ENCODE measurements at regions not wholly inside any gene's neighbourhood (a gene's known extent, or its start where the extent isn't known, plus 50 kb on each side); places are given as distances from the start of the nearest gene placed in this dataset.

DNA sequence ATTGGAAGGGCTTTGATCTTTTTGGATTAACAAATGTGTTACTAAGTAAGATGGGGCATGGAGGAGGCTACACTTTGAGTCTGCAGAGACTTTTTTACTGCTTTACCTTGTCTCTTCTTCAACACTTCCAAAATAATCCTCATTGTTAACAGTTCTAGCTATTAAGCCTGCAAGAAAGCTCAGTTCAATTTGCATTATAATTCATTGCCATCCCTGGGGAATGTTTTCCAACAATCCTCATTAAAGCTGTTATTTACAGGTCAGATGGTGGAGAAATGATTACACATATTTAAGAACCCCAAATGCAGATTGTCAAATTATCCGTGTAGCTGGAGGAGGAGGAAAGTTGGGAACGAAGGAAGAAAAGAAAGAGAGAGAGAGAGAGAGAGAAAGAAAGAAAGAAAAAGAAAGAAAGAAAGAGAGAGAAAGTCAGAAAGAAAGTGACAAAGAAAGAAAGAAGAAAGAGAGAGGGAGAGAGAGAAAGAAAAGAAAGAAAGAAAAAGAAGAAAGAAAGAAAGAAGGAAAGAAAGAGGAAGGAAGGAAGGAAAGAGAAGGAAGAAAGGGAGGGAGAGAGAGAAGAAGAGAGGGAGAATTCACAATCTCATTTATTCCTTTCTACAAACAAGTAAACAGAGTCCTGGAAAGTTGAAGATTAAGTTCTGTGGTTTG lies 443.9 kb downstream of the INSC start:
- no peak overlapping the region for H3T11ph ChIP-seq (ENCODE audit: low read length)
- peaks cover 3% of the 10 kb centered on the region; the same call in 1 of the 2 replicates for H3K27me3 Mint-ChIP-seq (ENCODE audit: low read depth)
- peak overlapping the region; percentile 88 to 98 (median 90) for H3K27ac Mint-ChIP-seq
- peaks cover 5 to 9% of the 10 kb centered on the region in 2 experiments; a peak in 4 of 5 replicates for H3K9me3 Mint-ChIP-seq
- no peaks in the 10 kb centered on the region for H3K79me1 ChIP-seq (ENCODE audit: insufficient read depth, low read depth, low read length, poor library complexity, severe bottlenecking)
- no peak overlapping the region for H3K27ac ChIP-seq (ENCODE audit: insufficient read length, low read depth, low read length)
- H4K8ac ChIP-seq (replicated peaks; ENCODE audit: insufficient read length, low read depth, low read length), result no peak overlapping the region
- H3K79me2 ChIP-seq (ENCODE audit: insufficient read depth, low read length), result no peaks in the 10 kb centered on the region
- no peaks in the 10 kb centered on the region for H3K23me2 ChIP-seq (ENCODE audit: insufficient read length, low read depth, low read length, poor library complexity, severe bottlenecking)
- no peak overlapping the region for H2AFZ ChIP-seq (ENCODE audit: low read length)
- H3K23ac ChIP-seq (ENCODE audit: insufficient read length, low read depth, low read length), result no peak overlapping the region
- H3K56ac ChIP-seq (ENCODE audit: insufficient read length, low read depth, low read length), result no peak overlapping the region
- WGBS (ENCODE audit: extremely low coverage, insufficient read length, low lambda C conversion rate), result 60% methylated on average over 1 of the region's 2 CpGs
- H3K4me3 Mint-ChIP-seq, result peak overlapping the region; percentile 3 to 15; a peak in 2 of 5 replicates
- no peak for DNase-seq
- H3K14ac ChIP-seq (ENCODE audit: insufficient read depth, low read length), result no peak overlapping the region
- H4K5ac ChIP-seq (ENCODE audit: insufficient read length, low read depth, low read length), result no peak overlapping the region
- no peaks in the 10 kb centered on the region for H4K20me1 ChIP-seq (ENCODE audit: control insufficient read depth, insufficient read depth, insufficient read length)
- H2BK15ac ChIP-seq (ENCODE audit: low read depth, low read length), result no peak overlapping the region
- TF ChIP-seq, protein P1, sequence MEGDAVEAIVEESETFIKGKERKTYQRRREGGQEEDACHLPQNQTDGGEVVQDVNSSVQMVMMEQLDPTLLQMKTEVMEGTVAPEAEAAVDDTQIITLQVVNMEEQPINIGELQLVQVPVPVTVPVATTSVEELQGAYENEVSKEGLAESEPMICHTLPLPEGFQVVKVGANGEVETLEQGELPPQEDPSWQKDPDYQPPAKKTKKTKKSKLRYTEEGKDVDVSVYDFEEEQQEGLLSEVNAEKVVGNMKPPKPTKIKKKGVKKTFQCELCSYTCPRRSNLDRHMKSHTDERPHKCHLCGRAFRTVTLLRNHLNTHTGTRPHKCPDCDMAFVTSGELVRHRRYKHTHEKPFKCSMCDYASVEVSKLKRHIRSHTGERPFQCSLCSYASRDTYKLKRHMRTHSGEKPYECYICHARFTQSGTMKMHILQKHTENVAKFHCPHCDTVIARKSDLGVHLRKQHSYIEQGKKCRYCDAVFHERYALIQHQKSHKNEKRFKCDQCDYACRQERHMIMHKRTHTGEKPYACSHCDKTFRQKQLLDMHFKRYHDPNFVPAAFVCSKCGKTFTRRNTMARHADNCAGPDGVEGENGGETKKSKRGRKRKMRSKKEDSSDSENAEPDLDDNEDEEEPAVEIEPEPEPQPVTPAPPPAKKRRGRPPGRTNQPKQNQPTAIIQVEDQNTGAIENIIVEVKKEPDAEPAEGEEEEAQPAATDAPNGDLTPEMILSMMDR (conservative IDR thresholded peaks at IDR 0.05), result no peak
- H3K4me1 ChIP-seq (ENCODE audit: insufficient read depth, low read length), result peaks cover 9% of the 10 kb centered on the region; the same call in 1 of the 2 replicates
- no peak overlapping the region for H2BK20ac ChIP-seq (ENCODE audit: low read depth, low read length, poor library complexity, severe bottlenecking)
- no peak overlapping the region for H3K4me2 ChIP-seq (ENCODE audit: insufficient read depth, insufficient read length, low read length)
- H3K9me3 ChIP-seq (ENCODE audit: control insufficient read depth, low read depth, low read length), result no peaks in the 10 kb centered on the region
- H3K4ac ChIP-seq (ENCODE audit: low read depth, low read length), result no peak overlapping the region
- H3K36me3 Mint-ChIP-seq (ENCODE audit: insufficient read depth in 1 of 3, low read depth in 3 of 3), result peaks cover 8 to 27% (median 11%) of the 10 kb centered on the region in 3 experiments
- H3K18ac ChIP-seq (ENCODE audit: insufficient read length, low read depth, low read length), result no peak overlapping the region
- H3K27me3 ChIP-seq (ENCODE audit: insufficient read depth, low read length), result no peaks in the 10 kb centered on the region
- H2BK12ac ChIP-seq (ENCODE audit: insufficient read length, low read depth, low read length), result no peak overlapping the region
- H3K9ac ChIP-seq (ENCODE audit: extremely low read depth, insufficient read length, low read length), result no peak overlapping the region
- no peak overlapping the region for H4K91ac ChIP-seq (ENCODE audit: insufficient read length, low read depth, low read length)
- no peak overlapping the region for H2BK120ac ChIP-seq (ENCODE audit: low read depth, low read length, poor library complexity, severe bottlenecking)
- peaks cover 48 to 61% of the 10 kb centered on the region in 2 experiments for H3K4me1 Mint-ChIP-seq
- H2BK5ac ChIP-seq (ENCODE audit: insufficient read length, low read length), result no peak overlapping the region
- no peak overlapping the region for H2AK5ac ChIP-seq (ENCODE audit: insufficient read length, low read length)

Data from H9 (cell line).